Heart right ventricle (tissue), 16 donors: ENCODE measurements at regions not wholly inside any gene's neighbourhood (a gene's known extent, or its start where the extent isn't known, plus 50 kb on each side); places are given as distances from the start of the nearest gene placed in this dataset.

ENCODE experiments used
- ATAC-seq, 8 donors: fragments of 200-7000 bp; cut with Tn5 transposase; one replicate each; pipeline ENCODE4 v1.9.1; 2020; ENCODE audit warnings: mild to moderate bottlenecking in 8 of 8, moderate library complexity in 8 of 8, moderate number of reproducible peaks in 1 of 8
- DNase-seq, 2 donors: peaks; one replicate each; pipeline ENCODE4 v3.0.0-alpha.2; 2020
- H3K27ac ChIP-seq, 10 donors: fragments of 200-600 bp; sonication (generic) in 2 of 10; one replicate each; pipeline versions ENCODE4 v1.5.0 to v1.8.0; 2020 to 2022; ENCODE audit warnings: mild to moderate bottlenecking in 3 of 10
- H3K27me3 ChIP-seq, 7 donors: fragments of 200-600 bp; one replicate each; pipeline ENCODE4 v1.8.0; 2021 to 2022; ENCODE audit warnings: mild to moderate bottlenecking in 2 of 7
- H3K36me3 ChIP-seq, 9 donors: fragments of 200-600 bp; sonication (generic) in 1 of 9; one replicate each; pipeline versions ENCODE4 v1.5.0 to v1.8.0; 2020 to 2022; ENCODE audit warnings: mild to moderate bottlenecking in 2 of 9
- H3K4me1 ChIP-seq, 9 donors: fragments of 200-600 bp; sonication (generic) in 1 of 9; one replicate each; pipeline versions ENCODE4 v1.5.0 to v1.8.0; 2020 to 2022; ENCODE audit warnings: mild to moderate bottlenecking in 4 of 9
- H3K4me3 ChIP-seq, 10 donors: fragments of 200-600 bp; sonication (generic) in 2 of 10; one replicate each; pipeline versions ENCODE4 v1.5.0 to v1.8.0; 2020 to 2022; ENCODE audit warnings: mild to moderate bottlenecking in 7 of 10, moderate library complexity in 2 of 10
- H3K9me3 ChIP-seq, 11 donors: fragments of 200-600 bp in 10 of 11; sonication (generic) in 2 of 11; one replicate each; pipeline versions ENCODE4 v1.5.0 to v1.8.0; 2013 to 2022; ENCODE audit warnings: mild to moderate bottlenecking in 2 of 11, control low read depth in 1 of 11, moderate library complexity in 1 of 11
- WGBS, 2 donors: extraction: QIAGEN DNeasy Blood & Tissue Kit; methylation state at CpG; one replicate each; pipeline ENCODE4 v1.1.7; 2013; ENCODE audit warnings: inconsistent platforms in 1 of 2; 5-methylcytosine and 5-hydroxymethylcytosine counted together
- intact Hi-C, 10 donors: fragments of 100-400 bp; cut with DNase I; formaldehyde crosslinking; loops; one replicate each; pipeline versions ENCODE4 v1.11.1 to v1.14.2; 2022
- TF ChIP-seq, protein P1 (sequence below), 9 donors: fragments of 200-600 bp; sonication (generic) in 2 of 9; IDR thresholded peaks; one replicate each; pipeline versions ENCODE4 v1.5.0 to v1.8.0; 2021 to 2022; ENCODE audit warnings: antibody characterized with exemption in 9 of 9, mild to moderate bottlenecking in 5 of 9, moderate library complexity in 1 of 9
- donor health status: Arrhythmogenic right ventricular cardiomyopathy.
- donor health status: ischemic (EF 13 %, LVEDD 7.1; RV severe dilation, severe dysfunction).
- donor health status: healthy with polysubstance abuse.
- donor health status: DM: no; HTN: yes; CAD: no.
- donor health status: DM: no; HTN: no; CAD: no.
- donor health status: ischemic (EF 25% LVEDD 6.9; RV normal size, moderate dysfunction).
- donor health status: ischemic (EF 25% LVEDD 5.7; RV mildly dilated, moderate dysfunction).
- donor health status: healthy.
- donor health status: DM: yes; HTN: yes; CAD: no.
- donor health status: Ischemic cardiomyopathy.
- donor health status: ischemic (EF 35%, LVEDD 5.7; RV mildly dilated, moderate dysfunction).
- donor health status: nonischemic (EF 11% LVEDD 7.7; RV severe dilation, severe dysfunction).
- donor health status: DM: yes; HTN: yes; CAD: no.
- donor health status: PGD.
- donor health status: ischemic (EF 29% LVEDD 5.4; RV normal size, mild dysfunction).
- donor health status: nonischemic (EF 23%, LVEDD 6.1; RV moderate dilation, normal function).

- TF ChIP-seq, protein P1, sequence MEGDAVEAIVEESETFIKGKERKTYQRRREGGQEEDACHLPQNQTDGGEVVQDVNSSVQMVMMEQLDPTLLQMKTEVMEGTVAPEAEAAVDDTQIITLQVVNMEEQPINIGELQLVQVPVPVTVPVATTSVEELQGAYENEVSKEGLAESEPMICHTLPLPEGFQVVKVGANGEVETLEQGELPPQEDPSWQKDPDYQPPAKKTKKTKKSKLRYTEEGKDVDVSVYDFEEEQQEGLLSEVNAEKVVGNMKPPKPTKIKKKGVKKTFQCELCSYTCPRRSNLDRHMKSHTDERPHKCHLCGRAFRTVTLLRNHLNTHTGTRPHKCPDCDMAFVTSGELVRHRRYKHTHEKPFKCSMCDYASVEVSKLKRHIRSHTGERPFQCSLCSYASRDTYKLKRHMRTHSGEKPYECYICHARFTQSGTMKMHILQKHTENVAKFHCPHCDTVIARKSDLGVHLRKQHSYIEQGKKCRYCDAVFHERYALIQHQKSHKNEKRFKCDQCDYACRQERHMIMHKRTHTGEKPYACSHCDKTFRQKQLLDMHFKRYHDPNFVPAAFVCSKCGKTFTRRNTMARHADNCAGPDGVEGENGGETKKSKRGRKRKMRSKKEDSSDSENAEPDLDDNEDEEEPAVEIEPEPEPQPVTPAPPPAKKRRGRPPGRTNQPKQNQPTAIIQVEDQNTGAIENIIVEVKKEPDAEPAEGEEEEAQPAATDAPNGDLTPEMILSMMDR (IDR thresholded peaks at IDR 0.05) = no peak
- Histone ChIP-seq H3K27ac (no peak overlapping the region), H3K36me3 (no peaks in the 10 kb centered on the region), H3K4me3 (no peak overlapping the region), H3K4me1 (peaks cover 0 to 8% (median 0%) of the 10 kb centered on the region in 9 donors), H3K9me3 (no peaks in the 10 kb centered on the region), H3K27me3 (peaks cover 0 to 60% (median 18%) of the 10 kb centered on the region in 7 donors)
- no peak for DNase-seq
- 83 to 89% methylated on average over 2 of the region's 2 CpGs for WGBS, 2 donors
- ATAC-seq = no peak
- intact Hi-C loops = no loop called here
Observed at GRCh38 chr14:56896231-56896630, 86.0 kb upstream of the OTX2 start.

- no peaks in the 10 kb centered on the region for H3K36me3 ChIP-seq
- TF ChIP-seq, protein P1 (IDR thresholded peaks at IDR 0.05) = no peak
- H3K9me3 ChIP-seq = no peaks in the 10 kb centered on the region
- 36 to 48% methylated on average over 5 of the region's 5 CpGs for WGBS, 2 donors
- DNase-seq (no peak), ATAC-seq (no peak)
- no peak overlapping the region for H3K27ac ChIP-seq
- no peak overlapping the region for H3K4me3 ChIP-seq
- peaks cover 0 to 8% (median 0%) of the 10 kb centered on the region in 9 donors for H3K4me1 ChIP-seq
- H3K27me3 ChIP-seq = peaks cover 0 to 66% (median 18%) of the 10 kb centered on the region in 7 donors
- intact Hi-C loops = no loop called here
Observed at GRCh38 chr14:56895154-56895553, 84.9 kb upstream of the OTX2 start.

DNA sequence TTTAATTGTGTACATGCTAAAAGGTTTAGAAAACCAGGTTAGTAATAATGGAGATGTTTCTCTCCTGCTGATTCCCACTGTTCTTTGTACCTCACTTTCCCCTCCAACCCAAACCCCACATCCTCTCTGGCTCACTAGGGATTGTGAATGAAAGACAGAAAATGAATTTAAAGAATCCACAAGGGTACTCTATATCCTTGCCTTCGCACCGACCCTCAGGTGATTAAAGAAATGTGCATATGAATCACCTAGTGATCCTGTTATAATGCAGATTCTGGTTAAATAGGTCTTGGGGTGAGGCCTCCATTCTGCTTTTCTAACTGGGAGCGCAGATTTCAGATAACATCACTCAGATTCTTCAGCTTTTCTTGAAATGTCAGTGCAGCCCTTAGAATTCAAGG is 84.3 kb upstream of the OTX2 start:
- ATAC-seq (no peak), DNase-seq (no peak)
- H3K27me3 ChIP-seq = peaks cover 0 to 67% (median 16%) of the 10 kb centered on the region in 7 donors
- intact Hi-C loops = no loop called here
- WGBS, 2 donors = 48 to 67% methylated on average over 3 of the region's 3 CpGs
- peaks cover 0 to 8% (median 0%) of the 10 kb centered on the region in 9 donors for H3K4me1 ChIP-seq
- H3K27ac ChIP-seq = no peak overlapping the region
- H3K4me3 ChIP-seq = no peak overlapping the region
- H3K36me3 ChIP-seq = no peaks in the 10 kb centered on the region
- TF ChIP-seq, protein P1 (IDR thresholded peaks at IDR 0.05) = no peak
- no peaks in the 10 kb centered on the region for H3K9me3 ChIP-seq

GRCh38 chr14:56892959-56893358 is 82.7 kb upstream of the OTX2 start:
- no peak for ATAC-seq
- H3K27me3 ChIP-seq = peaks cover 0 to 74% (median 21%) of the 10 kb centered on the region in 7 donors
- no peak overlapping the region for H3K27ac ChIP-seq
- intact Hi-C loops = no loop called here
- no peak for DNase-seq
- H3K9me3 ChIP-seq = no peaks in the 10 kb centered on the region
- peaks cover 0 to 8% (median 0%) of the 10 kb centered on the region in 9 donors for H3K4me1 ChIP-seq
- TF ChIP-seq, protein P1 (IDR thresholded peaks at IDR 0.05) = no peak
- WGBS, 2 donors = 31 to 37% methylated on average over 5 of the region's 5 CpGs
- no peak overlapping the region for H3K4me3 ChIP-seq
- no peaks in the 10 kb centered on the region for H3K36me3 ChIP-seq
